ENCODE measurements at regions not wholly inside any gene's neighbourhood (a gene's known extent, or its start where the extent isn't known, plus 50 kb on each side); places are given as distances from the start of the nearest gene placed in this dataset.

GRCh38 chr3:28081533-28081947 is 159.9 kb upstream of the CMC1 start:
- Histone ChIP-seq H2AFZ (ENCODE audit: low read length) (no peak overlapping the region), H3K4me3 (ENCODE audit: insufficient read depth, low read length) (no peak overlapping the region), H3K27me3 (ENCODE audit: insufficient read depth, low read length) (no peaks in the 10 kb centered on the region), H3K4me2 (ENCODE audit: insufficient read depth, low read length) (no peak overlapping the region), H3K36me3 (ENCODE audit: insufficient read depth, low read length) (no peaks in the 10 kb centered on the region), H3K79me2 (ENCODE audit: insufficient read depth, low read length) (no peaks in the 10 kb centered on the region), H3K9me3 (ENCODE audit: low read depth, low read length) (no peaks in the 10 kb centered on the region), H3K4me1 (ENCODE audit: insufficient read depth, low read length) (no peaks in the 10 kb centered on the region), H3K27ac (ENCODE audit: low read depth, low read length) (no peak overlapping the region), H4K20me1 (ENCODE audit: insufficient read depth, low read length) (no peaks in the 10 kb centered on the region)
- no peak for DNase-seq (ENCODE audit: insufficient read length, low spot score, missing footprints)
- TF ChIP-seq CTCF (IDR thresholded peaks at IDR 0.05; ENCODE audit: extremely low read depth, low read depth, low read length): no peak

- TF ChIP-seq CTCF (IDR thresholded peaks at IDR 0.05; ENCODE audit: extremely low read depth, low read depth, low read length): no peak
- no peak overlapping the region for H3K4me2 ChIP-seq (ENCODE audit: insufficient read depth, low read length)
- H4K20me1 ChIP-seq (ENCODE audit: insufficient read depth, low read length): no peaks in the 10 kb centered on the region
- H3K4me1 ChIP-seq (ENCODE audit: insufficient read depth, low read length): no peaks in the 10 kb centered on the region
- no peaks in the 10 kb centered on the region for H3K79me2 ChIP-seq (ENCODE audit: insufficient read depth, low read length)
- no peak overlapping the region for H3K27ac ChIP-seq (ENCODE audit: low read depth, low read length)
- no peak for DNase-seq (ENCODE audit: insufficient read length, low spot score, missing footprints)
- no peak overlapping the region for H3K4me3 ChIP-seq (ENCODE audit: insufficient read depth, low read length)
- no peaks in the 10 kb centered on the region for H3K9me3 ChIP-seq (ENCODE audit: low read depth, low read length)
- no peaks in the 10 kb centered on the region for H3K36me3 ChIP-seq (ENCODE audit: insufficient read depth, low read length)
- no peak overlapping the region for H2AFZ ChIP-seq (ENCODE audit: low read length)
- no peaks in the 10 kb centered on the region for H3K27me3 ChIP-seq (ENCODE audit: insufficient read depth, low read length)
Measured at GRCh38 chr3:28087591-28087990, 153.8 kb upstream of the CMC1 start.

- Histone ChIP-seq H3K27ac (ENCODE audit: low read depth, low read length) (no peak overlapping the region), H3K4me2 (ENCODE audit: insufficient read depth, low read length) (no peak overlapping the region), H3K79me2 (ENCODE audit: insufficient read depth, low read length) (no peaks in the 10 kb centered on the region), H4K20me1 (ENCODE audit: insufficient read depth, low read length) (no peaks in the 10 kb centered on the region), H2AFZ (ENCODE audit: low read length) (no peak overlapping the region), H3K9me3 (ENCODE audit: low read depth, low read length) (no peaks in the 10 kb centered on the region), H3K4me1 (ENCODE audit: insufficient read depth, low read length) (no peaks in the 10 kb centered on the region), H3K4me3 (ENCODE audit: insufficient read depth, low read length) (no peak overlapping the region), H3K36me3 (ENCODE audit: insufficient read depth, low read length) (no peaks in the 10 kb centered on the region), H3K27me3 (ENCODE audit: insufficient read depth, low read length) (no peaks in the 10 kb centered on the region)
- TF ChIP-seq CTCF (IDR thresholded peaks at IDR 0.05; ENCODE audit: extremely low read depth, low read depth, low read length): no peak
- no peak for DNase-seq (ENCODE audit: insufficient read length, low spot score, missing footprints)
Measured at GRCh38 chr3:28088811-28089526, 152.4 kb upstream of the CMC1 start.

- Histone ChIP-seq H3K27ac (ENCODE audit: low read depth, low read length) (no peak overlapping the region), H3K4me2 (ENCODE audit: insufficient read depth, low read length) (no peak overlapping the region), H3K9me3 (ENCODE audit: low read depth, low read length) (no peaks in the 10 kb centered on the region), H3K36me3 (ENCODE audit: insufficient read depth, low read length) (no peaks in the 10 kb centered on the region), H3K4me3 (ENCODE audit: insufficient read depth, low read length) (no peak overlapping the region), H2AFZ (ENCODE audit: low read length) (no peak overlapping the region), H4K20me1 (ENCODE audit: insufficient read depth, low read length) (no peaks in the 10 kb centered on the region), H3K4me1 (ENCODE audit: insufficient read depth, low read length) (no peaks in the 10 kb centered on the region), H3K79me2 (ENCODE audit: insufficient read depth, low read length) (no peaks in the 10 kb centered on the region), H3K27me3 (ENCODE audit: insufficient read depth, low read length) (no peaks in the 10 kb centered on the region)
- DNase-seq (ENCODE audit: insufficient read length, low spot score, missing footprints): no peak
- TF ChIP-seq CTCF (IDR thresholded peaks at IDR 0.05; ENCODE audit: extremely low read depth, low read depth, low read length): no peak
Measured at GRCh38 chr3:28089527-28089897, 151.9 kb upstream of the CMC1 start.
